GM12878 (cell line): ENCODE measurements at regions not wholly inside any gene's neighbourhood (a gene's known extent, or its start where the extent isn't known, plus 50 kb on each side); places are given as distances from the start of the nearest gene placed in this dataset.

Experiments
- BRCA1 ChIP-seq: IDR thresholded peaks from 2 replicates; pipeline ENCODE4 v1.6.1; 2011; ENCODE audit warnings: low read depth, low read length, improper control_type of control experiment
- CBX5 ChIP-seq: sonication (generic); IDR thresholded peaks from 2 replicates; pipeline ENCODE4 v1.6.1; 2016; ENCODE audit warnings: low read depth, moderate library complexity, mild to moderate bottlenecking, inconsistent platforms
- CEBPB ChIP-seq, 2 experiments: fragments of 150-350 bp in 1 of 2; IDR thresholded peaks; 2 replicates each; pipeline ENCODE4 v1.6.1; 2012 to 2014; ENCODE audit warnings: low read depth in 2 of 2, low read length in 2 of 2, borderline replicate concordance in 1 of 2, inconsistent platforms in 1 of 2
- EZH2 ChIP-seq: IDR thresholded peaks from 2 replicates; pipeline ENCODE4 v1.6.1; 2012; ENCODE audit warnings: low read depth, mild to moderate bottlenecking, control low read depth, inconsistent platforms, low read length, borderline replicate concordance; ENCODE audit not compliant: control insufficient read depth
- NFIC ChIP-seq: IDR thresholded peaks from 2 replicates; pipeline ENCODE4 v1.6.1; 2012; ENCODE audit warnings: low read depth, mild to moderate bottlenecking, inconsistent platforms, low read length, moderate library complexity
- SMC3 ChIP-seq: IDR thresholded peaks from 2 replicates; pipeline ENCODE4 v1.6.1; 2011; ENCODE audit warnings: low read length, improper control_type of control experiment, borderline replicate concordance
- TF ChIP-seq, protein P1 (sequence below): IDR thresholded peaks from 2 replicates; pipeline ENCODE4 v1.6.1; 2012; ENCODE audit warnings: low read depth, low read length, improper control_type of control experiment
- TF ChIP-seq, protein P2 (sequence below), 3 experiments: IDR thresholded peaks in 2 of 3; conservative IDR thresholded peaks in 1 of 3; 2 replicates each; pipeline ENCODE4 v1.5.1; 2011; ENCODE audit warnings: low read depth in 3 of 3, low read length in 3 of 3, mild to moderate bottlenecking in 3 of 3, control low read depth in 2 of 3, moderate library complexity in 2 of 3, inconsistent platforms in 1 of 3, mixed read lengths in 1 of 3; ENCODE audit not compliant: control insufficient read depth in 2 of 3, insufficient read depth in 1 of 3; ENCODE audit errors: extremely low read depth in 1 of 3
- TF ChIP-seq, protein P3 (sequence below): IDR thresholded peaks from 2 replicates; pipeline ENCODE4 v1.6.1; 2012; ENCODE audit warnings: mild to moderate bottlenecking, low read depth, low read length
- TF ChIP-seq, protein P4 (sequence below): IDR thresholded peaks from 2 replicates; pipeline ENCODE4 v1.6.1; 2011; ENCODE audit warnings: mild to moderate bottlenecking, low read depth, low read length, moderate library complexity; ENCODE audit not compliant: insufficient replicate concordance

DNA sequence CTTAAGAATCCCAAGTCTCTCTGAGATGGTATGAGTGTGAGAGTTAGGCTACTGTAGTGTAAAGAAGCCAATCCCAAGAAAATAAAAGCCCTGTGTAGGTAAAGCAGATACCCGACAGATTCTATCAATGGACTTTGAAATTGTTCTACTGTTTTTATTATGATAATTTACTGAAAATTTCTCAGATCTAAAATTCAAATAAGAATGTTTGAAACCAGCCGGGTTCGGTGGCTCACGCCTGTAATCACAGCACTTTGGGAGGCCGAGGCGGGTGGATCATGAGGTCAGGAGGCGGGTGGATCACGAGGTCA, 208.3 kb upstream of the SPRED2 start:
- TF ChIP-seq, protein P1, sequence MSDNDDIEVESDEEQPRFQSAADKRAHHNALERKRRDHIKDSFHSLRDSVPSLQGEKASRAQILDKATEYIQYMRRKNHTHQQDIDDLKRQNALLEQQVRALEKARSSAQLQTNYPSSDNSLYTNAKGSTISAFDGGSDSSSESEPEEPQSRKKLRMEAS: no peak
- TF ChIP-seq, protein P2, sequence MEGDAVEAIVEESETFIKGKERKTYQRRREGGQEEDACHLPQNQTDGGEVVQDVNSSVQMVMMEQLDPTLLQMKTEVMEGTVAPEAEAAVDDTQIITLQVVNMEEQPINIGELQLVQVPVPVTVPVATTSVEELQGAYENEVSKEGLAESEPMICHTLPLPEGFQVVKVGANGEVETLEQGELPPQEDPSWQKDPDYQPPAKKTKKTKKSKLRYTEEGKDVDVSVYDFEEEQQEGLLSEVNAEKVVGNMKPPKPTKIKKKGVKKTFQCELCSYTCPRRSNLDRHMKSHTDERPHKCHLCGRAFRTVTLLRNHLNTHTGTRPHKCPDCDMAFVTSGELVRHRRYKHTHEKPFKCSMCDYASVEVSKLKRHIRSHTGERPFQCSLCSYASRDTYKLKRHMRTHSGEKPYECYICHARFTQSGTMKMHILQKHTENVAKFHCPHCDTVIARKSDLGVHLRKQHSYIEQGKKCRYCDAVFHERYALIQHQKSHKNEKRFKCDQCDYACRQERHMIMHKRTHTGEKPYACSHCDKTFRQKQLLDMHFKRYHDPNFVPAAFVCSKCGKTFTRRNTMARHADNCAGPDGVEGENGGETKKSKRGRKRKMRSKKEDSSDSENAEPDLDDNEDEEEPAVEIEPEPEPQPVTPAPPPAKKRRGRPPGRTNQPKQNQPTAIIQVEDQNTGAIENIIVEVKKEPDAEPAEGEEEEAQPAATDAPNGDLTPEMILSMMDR (IDR thresholded peaks at IDR 0.05 in 2 of 3, conservative IDR thresholded peaks at IDR 0.05 in 1 of 3; ENCODE audit: control insufficient read depth in 2 of 3, extremely low read depth in 1 of 3, insufficient read depth in 1 of 3, low read depth in 3 of 3, low read length in 3 of 3): no peak
- no peak for TF ChIP-seq NFIC
- no peak for TF ChIP-seq SMC3
- TF ChIP-seq, protein P3, sequence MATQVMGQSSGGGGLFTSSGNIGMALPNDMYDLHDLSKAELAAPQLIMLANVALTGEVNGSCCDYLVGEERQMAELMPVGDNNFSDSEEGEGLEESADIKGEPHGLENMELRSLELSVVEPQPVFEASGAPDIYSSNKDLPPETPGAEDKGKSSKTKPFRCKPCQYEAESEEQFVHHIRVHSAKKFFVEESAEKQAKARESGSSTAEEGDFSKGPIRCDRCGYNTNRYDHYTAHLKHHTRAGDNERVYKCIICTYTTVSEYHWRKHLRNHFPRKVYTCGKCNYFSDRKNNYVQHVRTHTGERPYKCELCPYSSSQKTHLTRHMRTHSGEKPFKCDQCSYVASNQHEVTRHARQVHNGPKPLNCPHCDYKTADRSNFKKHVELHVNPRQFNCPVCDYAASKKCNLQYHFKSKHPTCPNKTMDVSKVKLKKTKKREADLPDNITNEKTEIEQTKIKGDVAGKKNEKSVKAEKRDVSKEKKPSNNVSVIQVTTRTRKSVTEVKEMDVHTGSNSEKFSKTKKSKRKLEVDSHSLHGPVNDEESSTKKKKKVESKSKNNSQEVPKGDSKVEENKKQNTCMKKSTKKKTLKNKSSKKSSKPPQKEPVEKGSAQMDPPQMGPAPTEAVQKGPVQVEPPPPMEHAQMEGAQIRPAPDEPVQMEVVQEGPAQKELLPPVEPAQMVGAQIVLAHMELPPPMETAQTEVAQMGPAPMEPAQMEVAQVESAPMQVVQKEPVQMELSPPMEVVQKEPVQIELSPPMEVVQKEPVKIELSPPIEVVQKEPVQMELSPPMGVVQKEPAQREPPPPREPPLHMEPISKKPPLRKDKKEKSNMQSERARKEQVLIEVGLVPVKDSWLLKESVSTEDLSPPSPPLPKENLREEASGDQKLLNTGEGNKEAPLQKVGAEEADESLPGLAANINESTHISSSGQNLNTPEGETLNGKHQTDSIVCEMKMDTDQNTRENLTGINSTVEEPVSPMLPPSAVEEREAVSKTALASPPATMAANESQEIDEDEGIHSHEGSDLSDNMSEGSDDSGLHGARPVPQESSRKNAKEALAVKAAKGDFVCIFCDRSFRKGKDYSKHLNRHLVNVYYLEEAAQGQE: no peak
- no peak for TF ChIP-seq CBX5
- no peak for TF ChIP-seq BRCA1
- TF ChIP-seq EZH2: no peak
- TF ChIP-seq, protein P4, sequence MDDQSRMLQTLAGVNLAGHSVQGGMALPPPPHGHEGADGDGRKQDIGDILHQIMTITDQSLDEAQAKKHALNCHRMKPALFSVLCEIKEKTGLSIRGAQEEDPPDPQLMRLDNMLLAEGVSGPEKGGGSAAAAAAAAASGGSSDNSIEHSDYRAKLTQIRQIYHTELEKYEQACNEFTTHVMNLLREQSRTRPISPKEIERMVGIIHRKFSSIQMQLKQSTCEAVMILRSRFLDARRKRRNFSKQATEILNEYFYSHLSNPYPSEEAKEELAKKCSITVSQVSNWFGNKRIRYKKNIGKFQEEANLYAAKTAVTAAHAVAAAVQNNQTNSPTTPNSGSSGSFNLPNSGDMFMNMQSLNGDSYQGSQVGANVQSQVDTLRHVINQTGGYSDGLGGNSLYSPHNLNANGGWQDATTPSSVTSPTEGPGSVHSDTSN: no peak
- TF ChIP-seq CEBPB (IDR thresholded peaks at IDR 0.05; ENCODE audit: borderline replicate concordance in 1 of 2, low read depth in 2 of 2, low read length in 2 of 2): no peak
